HUES48 (cell line): ENCODE measurements at regions not wholly inside any gene's neighbourhood (a gene's known extent, or its start where the extent isn't known, plus 50 kb on each side); places are given as distances from the start of the nearest gene placed in this dataset.

Experiments
- H3K27ac ChIP-seq: one replicate; pipeline ENCODE4 v1.7.0; 2013; ENCODE audit warnings: low read depth, low read length, inconsistent platforms
- H3K27me3 ChIP-seq: 2 replicates; pipeline ENCODE4 v1.6.1; 2013; ENCODE audit warnings: mild to moderate bottlenecking, low read length; ENCODE audit not compliant: control insufficient read depth, insufficient read depth
- H3K36me3 ChIP-seq: 2 replicates; pipeline ENCODE4 v1.6.1; 2013; ENCODE audit warnings: low read length; ENCODE audit not compliant: control insufficient read depth, insufficient read depth
- H3K4me1 ChIP-seq: 2 replicates; pipeline ENCODE4 v1.6.1; 2013; ENCODE audit warnings: mild to moderate bottlenecking, low read length; ENCODE audit not compliant: control insufficient read depth, insufficient read depth
- H3K4me3 ChIP-seq: 2 replicates; pipeline ENCODE4 v1.5.1; 2013; ENCODE audit warnings: mild to moderate bottlenecking, low read depth, low read length
- H3K9ac ChIP-seq: 2 replicates; pipeline ENCODE4 v1.6.1; 2013; ENCODE audit warnings: mild to moderate bottlenecking, low read depth, low read length, moderate library complexity
- H3K9me3 ChIP-seq: 2 replicates; pipeline ENCODE4 v1.6.1; 2013; ENCODE audit warnings: low read length; ENCODE audit not compliant: control insufficient read depth, insufficient read depth

DNA sequence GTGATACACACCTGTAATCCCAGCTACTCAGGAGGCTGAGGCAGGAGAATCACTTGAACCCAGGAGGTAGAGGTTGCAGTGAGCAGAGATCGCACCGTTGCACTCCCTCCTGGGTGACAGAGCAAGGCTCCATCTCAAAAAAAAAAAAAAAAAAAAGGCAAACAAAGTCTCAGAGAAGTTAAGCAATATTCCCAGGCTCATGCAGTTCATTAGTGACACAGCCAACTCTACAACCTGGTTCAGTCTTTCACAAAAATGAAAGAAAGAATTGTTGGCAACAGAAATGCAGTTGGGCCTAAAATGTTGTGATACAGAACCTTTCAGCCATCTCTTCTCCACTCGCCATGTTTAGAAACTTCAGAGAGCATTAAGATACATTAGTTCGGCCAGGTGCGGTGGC, 242.1 kb downstream of the LTN1 start:
- Histone ChIP-seq H3K27ac (no peak overlapping the region), H3K27me3 (no peaks in the 10 kb centered on the region), H3K9ac (no peak overlapping the region), H3K9me3 (no peaks in the 10 kb centered on the region), H3K36me3 (no peaks in the 10 kb centered on the region), H3K4me3 (no peak overlapping the region), H3K4me1 (peaks cover under 1% of the 10 kb centered on the region; the same call in 1 of the 2 replicates)

DNA sequence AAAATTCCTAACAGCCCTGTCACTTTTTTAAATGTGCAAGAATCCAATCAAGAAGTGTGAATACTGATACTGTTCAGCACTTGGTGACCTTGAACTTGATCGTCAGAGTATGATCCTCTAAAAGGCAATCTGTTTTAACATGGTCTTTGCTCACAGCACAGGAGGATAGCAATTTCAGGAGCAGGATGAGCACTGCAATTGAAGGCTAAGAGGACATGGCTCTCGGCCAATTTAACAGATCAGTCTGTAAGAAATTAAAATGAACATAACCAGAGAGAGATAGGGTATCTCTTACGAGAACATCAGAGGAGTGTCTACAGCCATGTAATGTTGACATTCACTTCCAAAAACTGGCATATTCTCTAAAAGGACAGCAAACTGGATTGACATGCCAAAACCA, 243.1 kb downstream of the LTN1 start:
- H3K9me3 ChIP-seq = no peaks in the 10 kb centered on the region
- no peaks in the 10 kb centered on the region for H3K27me3 ChIP-seq
- no peak overlapping the region for H3K9ac ChIP-seq
- H3K27ac ChIP-seq = no peak overlapping the region
- H3K4me3 ChIP-seq = no peak overlapping the region
- H3K36me3 ChIP-seq = no peaks in the 10 kb centered on the region
- no peaks in the 10 kb centered on the region for H3K4me1 ChIP-seq

DNA sequence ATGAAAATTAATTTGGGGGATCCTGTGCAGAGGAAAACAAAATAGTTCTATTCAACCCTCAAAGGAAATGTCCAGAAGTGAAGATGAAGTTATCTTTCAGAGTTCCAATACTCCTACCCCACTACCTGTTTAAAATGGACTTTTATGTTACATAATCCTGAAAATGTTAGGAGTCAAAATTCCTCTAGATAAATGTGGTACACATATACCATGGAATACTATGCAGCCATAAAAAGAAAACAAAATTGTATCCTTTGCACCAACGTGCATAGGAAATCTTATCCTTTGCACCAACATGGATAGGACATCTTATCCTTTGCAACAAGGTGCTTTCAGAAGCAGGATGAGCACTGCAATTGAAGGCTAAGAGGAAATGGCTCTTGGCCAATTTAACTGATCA, 245.2 kb downstream of the LTN1 start:
- Histone ChIP-seq H3K27me3 (no peaks in the 10 kb centered on the region), H3K9me3 (no peaks in the 10 kb centered on the region), H3K4me3 (no peak overlapping the region), H3K36me3 (no peaks in the 10 kb centered on the region), H3K27ac (no peak overlapping the region), H3K4me1 (no peaks in the 10 kb centered on the region), H3K9ac (no peak overlapping the region)

DNA sequence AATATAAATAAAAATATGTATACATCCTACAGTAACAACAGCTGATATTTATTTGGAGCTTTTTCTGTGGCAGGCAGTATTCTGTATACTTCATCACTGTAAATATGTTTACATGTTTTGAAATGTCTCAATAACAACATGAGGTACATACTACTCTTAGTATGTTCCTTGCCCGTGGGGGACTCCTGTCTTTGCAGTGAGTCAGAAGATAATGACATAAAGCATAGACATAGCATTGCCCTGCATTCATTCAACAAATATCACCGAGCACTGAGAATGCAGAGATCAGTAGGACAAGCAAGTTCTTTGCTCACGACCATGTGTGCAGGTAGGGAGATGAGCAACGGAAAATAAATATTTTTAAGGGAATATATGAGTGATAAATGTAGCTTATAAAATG, 246.5 kb downstream of the LTN1 start:
- no peak overlapping the region for H3K27ac ChIP-seq

DNA sequence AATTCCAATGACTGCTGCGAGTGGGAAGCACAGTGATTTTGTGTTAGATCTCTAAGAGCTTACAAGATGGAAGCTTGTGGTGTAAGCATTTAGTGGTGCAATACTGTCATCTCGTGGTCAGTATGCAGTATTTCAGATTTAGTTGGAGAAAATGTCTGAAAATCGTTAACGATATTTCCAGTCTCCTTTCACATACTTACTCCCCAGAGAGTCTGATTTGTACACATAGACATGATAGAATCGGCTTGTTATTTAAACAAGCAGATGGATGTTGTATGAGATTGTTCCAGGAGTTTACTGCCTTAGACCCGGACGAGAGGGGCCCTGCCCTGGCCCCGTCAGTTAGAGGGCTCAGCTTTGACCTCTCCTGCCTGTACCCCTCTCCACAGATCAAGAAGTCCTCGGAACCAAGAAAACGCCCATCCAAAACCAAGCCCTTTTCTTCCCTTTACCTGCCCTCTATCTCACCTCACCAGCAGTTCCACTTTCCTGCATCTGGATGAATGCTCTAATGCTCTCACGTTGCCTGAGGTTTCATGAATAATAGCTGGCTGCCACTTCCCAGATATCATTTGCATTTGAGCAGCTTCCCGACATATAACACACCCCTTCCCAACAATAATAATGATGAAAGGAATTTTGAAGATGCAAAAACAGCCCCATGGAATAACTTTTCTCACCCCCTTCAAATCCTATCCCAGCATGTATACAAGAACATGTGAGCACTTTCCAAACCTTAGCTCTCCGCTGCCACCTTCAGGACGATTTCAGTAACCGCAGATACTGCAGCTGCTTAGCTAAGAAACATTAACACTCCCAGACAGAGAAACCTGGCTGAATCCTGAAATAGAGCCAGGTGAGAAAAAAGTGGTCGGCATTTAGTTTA, 247.3 kb downstream of the LTN1 start:
- Histone ChIP-seq H3K27me3 (no peaks in the 10 kb centered on the region), H3K4me3 (no peak overlapping the region), H3K9ac (no peak overlapping the region), H3K4me1 (no peaks in the 10 kb centered on the region), H3K27ac (no peak overlapping the region), H3K36me3 (no peaks in the 10 kb centered on the region), H3K9me3 (no peaks in the 10 kb centered on the region)

More for the DNA sequence above, 246.5 kb downstream of the LTN1 start:
- H3K9ac ChIP-seq = no peak overlapping the region
- H3K27me3 ChIP-seq = no peaks in the 10 kb centered on the region
- H3K4me3 ChIP-seq = no peak overlapping the region
- H3K4me1 ChIP-seq = no peaks in the 10 kb centered on the region
- H3K9me3 ChIP-seq = no peaks in the 10 kb centered on the region
- H3K36me3 ChIP-seq = no peaks in the 10 kb centered on the region

DNA sequence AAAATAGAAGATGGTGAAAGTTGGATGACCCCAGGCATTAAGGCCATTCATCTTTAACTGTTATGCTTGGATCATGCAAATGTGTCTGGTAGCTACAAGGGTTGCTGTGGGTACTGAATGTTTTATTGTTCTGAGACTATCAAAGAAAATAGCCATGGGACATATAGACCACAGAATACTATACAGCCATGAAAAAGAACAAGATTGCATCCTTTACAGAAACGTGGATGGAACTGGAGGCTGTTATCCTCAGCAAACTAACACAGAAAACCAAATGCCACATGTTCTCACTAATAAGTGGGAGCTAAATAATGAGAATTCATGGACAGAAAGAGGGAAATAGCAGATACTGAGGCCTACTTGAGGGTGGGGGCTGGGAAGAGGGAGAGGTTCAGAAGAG, 249.0 kb downstream of the LTN1 start:
- Histone ChIP-seq H3K9ac (no peak overlapping the region), H3K9me3 (no peaks in the 10 kb centered on the region), H3K27me3 (no peaks in the 10 kb centered on the region), H3K27ac (no peak overlapping the region), H3K4me3 (no peak overlapping the region), H3K4me1 (peaks cover 8% of the 10 kb centered on the region), H3K36me3 (no peaks in the 10 kb centered on the region)

DNA sequence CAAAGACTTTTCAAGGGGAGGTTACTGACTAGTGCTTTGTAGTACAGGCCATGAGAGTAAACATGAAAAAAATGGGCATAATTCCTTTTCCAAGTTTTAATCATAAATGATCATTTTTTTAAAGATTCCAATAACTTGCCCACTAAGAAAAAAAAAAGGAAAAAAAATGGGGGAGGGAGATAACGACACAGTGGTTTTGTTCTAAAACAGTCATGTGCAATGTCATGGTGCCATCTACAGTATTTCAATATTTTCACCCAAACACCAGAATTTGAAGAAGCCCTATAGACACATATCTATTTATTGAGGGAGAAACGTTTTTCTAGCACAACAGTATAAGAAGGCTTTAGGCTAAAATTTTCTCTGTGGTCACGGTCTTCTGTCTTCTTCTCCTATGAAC, 250.2 kb downstream of the LTN1 start:
- Histone ChIP-seq H3K9ac (no peak overlapping the region), H3K36me3 (no peaks in the 10 kb centered on the region), H3K4me1 (peaks cover 18% of the 10 kb centered on the region)

DNA sequence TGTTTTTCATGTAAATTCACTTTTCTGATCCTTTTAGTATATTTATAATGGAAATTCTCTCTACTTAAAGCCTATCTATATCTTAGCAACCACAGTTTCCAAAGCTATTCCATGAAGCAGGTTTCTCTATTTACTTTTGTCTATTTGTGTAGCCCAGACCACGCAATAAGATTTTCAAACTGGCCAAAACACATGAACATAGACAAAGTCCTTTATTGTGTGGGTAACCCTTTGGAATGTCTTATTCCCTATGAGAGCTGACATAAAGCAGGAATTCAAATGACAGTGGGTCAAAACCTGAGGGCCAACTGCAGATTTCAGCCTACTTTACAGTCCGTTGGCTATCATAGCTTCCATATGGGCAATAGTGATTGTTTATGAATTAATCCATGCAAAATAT, 252.6 kb downstream of the LTN1 start:
- Histone ChIP-seq H3K27me3 (no peaks in the 10 kb centered on the region), H3K9me3 (no peaks in the 10 kb centered on the region), H3K4me3 (no peak overlapping the region)

More for the DNA sequence above, 250.2 kb downstream of the LTN1 start:
- no peak overlapping the region for H3K27ac ChIP-seq
- H3K9me3 ChIP-seq = no peaks in the 10 kb centered on the region
- no peaks in the 10 kb centered on the region for H3K27me3 ChIP-seq
- no peak overlapping the region for H3K4me3 ChIP-seq

DNA sequence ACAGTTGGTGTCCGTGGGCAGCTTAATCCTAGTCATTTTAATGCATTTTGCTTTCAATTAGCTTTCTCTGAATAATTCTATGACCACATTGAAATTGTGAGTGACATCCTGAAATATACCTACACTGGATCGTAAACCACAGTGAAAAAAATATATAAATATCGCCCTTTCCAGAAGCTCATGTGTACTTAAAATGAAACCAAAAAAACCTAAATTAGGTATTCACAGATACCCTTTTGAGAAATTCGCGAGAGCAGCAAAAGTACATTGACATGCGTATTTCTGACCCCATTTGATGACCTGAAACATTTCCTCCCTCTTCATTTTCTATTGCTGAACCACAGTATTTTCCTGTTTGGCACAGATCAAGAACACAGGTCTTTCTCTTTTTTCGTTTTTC, 253.8 kb downstream of the LTN1 start:
- no peaks in the 10 kb centered on the region for H3K9me3 ChIP-seq
- no peak overlapping the region for H3K9ac ChIP-seq
- peak overlapping the region; percentile 34 for H3K27ac ChIP-seq
- H3K27me3 ChIP-seq = no peaks in the 10 kb centered on the region
- H3K4me1 ChIP-seq = peaks cover 18% of the 10 kb centered on the region
- H3K36me3 ChIP-seq = no peaks in the 10 kb centered on the region
- no peak overlapping the region for H3K4me3 ChIP-seq

More for the DNA sequence above, 252.6 kb downstream of the LTN1 start:
- no peak overlapping the region for H3K9ac ChIP-seq
- H3K4me1 ChIP-seq = peaks cover 18% of the 10 kb centered on the region
- no peaks in the 10 kb centered on the region for H3K36me3 ChIP-seq
- no peak overlapping the region for H3K27ac ChIP-seq

DNA sequence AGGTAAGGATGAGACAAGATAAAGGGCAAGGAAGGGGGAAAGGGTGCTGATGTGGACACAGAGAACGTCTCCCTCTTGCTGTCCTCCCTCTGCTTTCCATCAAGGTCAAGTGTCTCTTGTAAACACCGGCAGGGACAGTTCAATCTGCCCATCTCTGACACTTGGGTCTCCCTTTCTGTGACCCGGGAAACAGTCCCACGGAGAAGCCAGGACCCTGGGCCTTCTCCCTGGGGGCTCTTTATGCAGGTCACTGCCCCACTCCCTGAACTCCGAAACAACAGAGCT, 254.3 kb downstream of the LTN1 start:
- no peak overlapping the region for H3K9ac ChIP-seq
- peak overlapping the region; percentile 34 for H3K27ac ChIP-seq
- peaks cover 18% of the 10 kb centered on the region for H3K4me1 ChIP-seq
- H3K27me3 ChIP-seq = no peaks in the 10 kb centered on the region
- H3K4me3 ChIP-seq = no peak overlapping the region
- no peaks in the 10 kb centered on the region for H3K36me3 ChIP-seq
- H3K9me3 ChIP-seq = no peaks in the 10 kb centered on the region

DNA sequence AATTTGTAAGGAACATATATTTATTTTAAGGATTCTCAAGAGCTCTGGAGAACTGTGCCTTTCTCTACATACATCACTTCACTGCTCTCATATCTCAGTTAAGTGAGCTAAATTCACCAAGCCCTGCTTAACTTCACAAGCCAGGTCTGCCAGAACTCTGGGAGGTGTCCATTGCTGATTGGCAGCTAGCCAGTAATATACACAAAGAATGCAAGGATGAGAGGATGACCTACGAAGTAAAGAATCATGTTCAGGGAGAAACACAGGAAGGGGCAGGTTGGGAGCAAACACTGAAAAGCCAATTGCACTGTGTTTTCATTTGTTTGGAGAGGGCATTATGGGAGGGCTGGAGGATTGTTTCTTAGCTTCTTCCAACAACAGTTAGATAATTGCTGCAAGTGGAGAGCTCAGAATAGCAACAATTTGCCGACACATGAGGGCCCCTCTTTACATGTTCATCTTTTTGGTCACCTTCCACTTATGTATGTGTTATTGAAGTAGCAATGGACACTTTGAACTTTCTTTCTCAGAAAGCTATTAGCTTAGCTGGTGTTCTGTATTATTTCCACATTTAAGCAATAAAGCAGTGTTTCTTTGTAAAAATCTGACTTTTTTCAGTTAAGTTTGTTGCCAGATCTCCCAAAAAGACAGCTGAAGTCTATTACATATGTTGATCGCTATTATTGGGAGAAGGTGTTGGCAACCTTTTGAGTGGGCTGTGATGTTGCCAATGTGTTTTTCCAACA, 254.8 kb downstream of the LTN1 start:
- H3K27me3 ChIP-seq = no peaks in the 10 kb centered on the region
- H3K9me3 ChIP-seq = no peaks in the 10 kb centered on the region
- no peak overlapping the region for H3K4me3 ChIP-seq
- no peaks in the 10 kb centered on the region for H3K36me3 ChIP-seq
- H3K27ac ChIP-seq = peak overlapping the region; percentile 34
- no peak overlapping the region for H3K9ac ChIP-seq
- H3K4me1 ChIP-seq = peaks cover 18% of the 10 kb centered on the region
